ENCODE measurements at regions not wholly inside any gene's neighbourhood (a gene's known extent, or its start where the extent isn't known, plus 50 kb on each side); places are given as distances from the start of the nearest gene placed in this dataset.

GRCh38 chr11:98036810-98037209, 983.9 kb upstream of the CNTN5 start:
- WGBS (ENCODE audit: missing lambda C conversion rate) = 43% methylated on average over 5 of the region's 5 CpGs
- H3K27ac ChIP-seq = no peak overlapping the region
- no peak overlapping the region for H3K4me2 ChIP-seq
- no peaks in the 10 kb centered on the region for H3K9me3 ChIP-seq
- FAIRE-seq = no peak
- POLR2A ChIA-PET = no interaction called here
- no peak for ATAC-seq
- TF ChIP-seq POLR2AphosphoS2 (conservative IDR thresholded peaks at IDR 0.05; ENCODE audit: low read length) (no peak), HDAC2 (IDR thresholded peaks at IDR 0.05) (no peak), JUNB (IDR thresholded peaks at IDR 0.05) (no peak), RFX5 (IDR thresholded peaks at IDR 0.05) (no peak), RAD21 (conservative IDR thresholded peaks at IDR 0.05 in 1 of 2, IDR thresholded peaks at IDR 0.05 in 1 of 2) (no peak)
- H3K4me3 ChIP-seq = no peak overlapping the region
- CTCF ChIA-PET = no interaction called here
- no peaks in the 10 kb centered on the region for H3K4me1 ChIP-seq
- no peak for DNase-seq (ENCODE audit: low read depth in 1 of 2, low spot score in 1 of 2)

GRCh38 chr11:98040061-98040808, 980.5 kb upstream of the CNTN5 start:
- DNase-seq (ENCODE audit: low read depth in 1 of 2, low spot score in 1 of 2) = no peak
- ChIA-PET POLR2A (no interaction called here), CTCF (no interaction called here)
- H3K4me3 ChIP-seq = no peak overlapping the region
- WGBS (ENCODE audit: missing lambda C conversion rate) = 67% methylated on average over 4 of the region's 4 CpGs
- no peak overlapping the region for H3K4me2 ChIP-seq
- H3K27ac ChIP-seq = no peak overlapping the region
- TF ChIP-seq CBX8 (IDR thresholded peaks at IDR 0.05) = no peak
- no peak for TF ChIP-seq NFE2L2 (conservative IDR thresholded peaks at IDR 0.05; ENCODE audit: low read length)
- TF ChIP-seq EP300 (IDR thresholded peaks at IDR 0.05) = no peak
- no peak for TF ChIP-seq HDAC2 (IDR thresholded peaks at IDR 0.05)
- TF ChIP-seq RFX5 (IDR thresholded peaks at IDR 0.05) = no peak
- TF ChIP-seq USF2 (IDR thresholded peaks at IDR 0.05) = no peak
- no peak for TF ChIP-seq FOSB (CRISPR knock-in tag; IDR thresholded peaks at IDR 0.05)
- TF ChIP-seq E2F6 (IDR thresholded peaks at IDR 0.05; ENCODE audit: borderline replicate concordance, low read depth) = no peak
- no peak for TF ChIP-seq GATA3 (IDR thresholded peaks at IDR 0.05; ENCODE audit: borderline replicate concordance)
- TF ChIP-seq JUN (IDR thresholded peaks at IDR 0.05) = no peak
- no peak for TF ChIP-seq RCOR1 (IDR thresholded peaks at IDR 0.05; ENCODE audit: low read depth, low read length)
- TF ChIP-seq CBX2 (IDR thresholded peaks at IDR 0.05; ENCODE audit: borderline replicate concordance, low read depth) = no peak
- H3K4me1 ChIP-seq = no peaks in the 10 kb centered on the region
- H3K9me3 ChIP-seq = no peaks in the 10 kb centered on the region
- ATAC-seq = no peak
- FAIRE-seq = no peak

GRCh38 chr11:98047647-98048046, 973.1 kb upstream of the CNTN5 start:
- WGBS (ENCODE audit: missing lambda C conversion rate) = 5% methylated on average over 3 of the region's 3 CpGs
- H3K27ac ChIP-seq = no peak overlapping the region
- no peak overlapping the region for H3K4me3 ChIP-seq
- ChIA-PET CTCF (no interaction called here), POLR2A (no interaction called here)
- no peak overlapping the region for H3K4me2 ChIP-seq
- H3K9me3 ChIP-seq = no peaks in the 10 kb centered on the region
- TF ChIP-seq MAFK (IDR thresholded peaks at IDR 0.05; ENCODE audit: partially characterized antibody) = peak; percentile 18
- TF ChIP-seq FOSB (CRISPR knock-in tag; IDR thresholded peaks at IDR 0.05) = no peak
- no peak for ATAC-seq
- FAIRE-seq = no peak
- DNase-seq (ENCODE audit: low read depth in 1 of 2, low spot score in 1 of 2) = no peak
- H3K4me1 ChIP-seq = no peaks in the 10 kb centered on the region

- TF ChIP-seq FOSL2 (IDR thresholded peaks at IDR 0.05) (no peak), FOSL2 (CRISPR knock-in tag; IDR thresholded peaks at IDR 0.05) (no peak), JUN (IDR thresholded peaks at IDR 0.05) (no peak), ZNF302 (CRISPR knock-in tag; IDR thresholded peaks at IDR 0.05) (no peak), EHF (CRISPR knock-in tag; IDR thresholded peaks at IDR 0.05) (no peak), MYC (IDR thresholded peaks at IDR 0.05; ENCODE audit: borderline replicate concordance, low read length) (no peak), JUNB (IDR thresholded peaks at IDR 0.05) (no peak), ZSCAN20 (CRISPR knock-in tag; IDR thresholded peaks at IDR 0.05) (no peak), PBX3 (IDR thresholded peaks at IDR 0.05) (no peak), RAD21 (conservative IDR thresholded peaks at IDR 0.05 in 1 of 2, IDR thresholded peaks at IDR 0.05 in 1 of 2) (no peak)
- Histone ChIP-seq H3K4me3 (no peak overlapping the region), H3K4me1 (no peaks in the 10 kb centered on the region), H3K9me3 (no peaks in the 10 kb centered on the region), H3K4me2 (no peak overlapping the region), H3K27ac (no peak overlapping the region)
- no peak for DNase-seq (ENCODE audit: low read depth in 1 of 2, low spot score in 1 of 2)
- no peak for ATAC-seq
- 5% methylated on average over 2 of the region's 2 CpGs for WGBS (ENCODE audit: missing lambda C conversion rate)
- FAIRE-seq = no peak
- CTCF ChIA-PET = no interaction called here
- POLR2A ChIA-PET = no interaction called here
Measured at GRCh38 chr11:98053851-98054250, 966.9 kb upstream of the CNTN5 start.

Data from A549 (cell line).